Loucy (cell line): ENCODE measurements at regions not wholly inside any gene's neighbourhood (a gene's known extent, or its start where the extent isn't known, plus 50 kb on each side); places are given as distances from the start of the nearest gene placed in this dataset.

Experiments used
- EZH2phosphoT487 ChIP-seq: fragments of 200-600 bp; IDR thresholded peaks from 2 replicates; pipeline ENCODE4 v1.6.1; 2018; ENCODE audit warnings: antibody characterized with exemption, mild to moderate bottlenecking, moderate library complexity, borderline replicate concordance
- TF ChIP-seq, protein P1 (sequence below): fragments of 200-600 bp; sonication (generic); conservative IDR thresholded peaks from 2 replicates; pipeline ENCODE4 v1.5.1; 2014; ENCODE audit warnings: mild to moderate bottlenecking, antibody characterized with exemption, low read length

DNA sequence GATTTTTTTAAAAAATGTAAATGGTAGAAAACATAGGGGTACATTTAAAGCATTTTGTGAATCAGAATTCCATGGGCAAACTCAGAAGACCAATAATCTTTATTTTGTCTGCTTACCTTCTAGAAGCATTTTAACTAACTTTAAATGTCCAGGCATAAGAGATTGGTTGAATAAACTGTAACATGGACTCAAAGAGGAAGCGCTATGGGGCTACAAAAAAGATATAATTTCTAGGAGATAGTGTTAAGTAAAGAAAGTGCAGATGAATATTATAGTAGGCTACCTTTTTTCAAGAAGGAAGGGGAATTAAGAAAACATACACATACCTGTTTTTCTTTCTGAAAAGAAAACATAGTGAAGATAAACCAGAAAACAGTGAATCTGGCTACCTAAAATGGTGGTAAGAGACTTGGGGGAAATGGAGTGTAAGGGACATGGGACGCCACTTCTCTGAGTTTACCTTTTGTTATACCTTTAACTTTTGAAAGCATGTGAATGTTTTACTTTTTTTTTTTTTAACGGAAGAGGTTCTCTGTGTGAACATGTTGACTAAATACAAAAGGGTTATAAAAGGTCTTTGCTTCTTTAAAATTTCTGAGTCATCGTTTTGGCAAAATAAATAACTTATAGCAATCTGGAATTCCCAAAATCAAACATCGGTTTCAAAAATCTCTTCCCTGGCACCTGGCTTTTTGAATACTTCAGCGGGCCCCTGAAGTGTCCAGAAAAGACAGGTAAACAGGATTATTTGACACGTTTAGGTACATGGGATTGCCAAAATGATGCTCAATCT is 133.4 kb downstream of the OR2B2 start:
- TF ChIP-seq, protein P1, sequence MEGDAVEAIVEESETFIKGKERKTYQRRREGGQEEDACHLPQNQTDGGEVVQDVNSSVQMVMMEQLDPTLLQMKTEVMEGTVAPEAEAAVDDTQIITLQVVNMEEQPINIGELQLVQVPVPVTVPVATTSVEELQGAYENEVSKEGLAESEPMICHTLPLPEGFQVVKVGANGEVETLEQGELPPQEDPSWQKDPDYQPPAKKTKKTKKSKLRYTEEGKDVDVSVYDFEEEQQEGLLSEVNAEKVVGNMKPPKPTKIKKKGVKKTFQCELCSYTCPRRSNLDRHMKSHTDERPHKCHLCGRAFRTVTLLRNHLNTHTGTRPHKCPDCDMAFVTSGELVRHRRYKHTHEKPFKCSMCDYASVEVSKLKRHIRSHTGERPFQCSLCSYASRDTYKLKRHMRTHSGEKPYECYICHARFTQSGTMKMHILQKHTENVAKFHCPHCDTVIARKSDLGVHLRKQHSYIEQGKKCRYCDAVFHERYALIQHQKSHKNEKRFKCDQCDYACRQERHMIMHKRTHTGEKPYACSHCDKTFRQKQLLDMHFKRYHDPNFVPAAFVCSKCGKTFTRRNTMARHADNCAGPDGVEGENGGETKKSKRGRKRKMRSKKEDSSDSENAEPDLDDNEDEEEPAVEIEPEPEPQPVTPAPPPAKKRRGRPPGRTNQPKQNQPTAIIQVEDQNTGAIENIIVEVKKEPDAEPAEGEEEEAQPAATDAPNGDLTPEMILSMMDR, result no peak
- TF ChIP-seq EZH2phosphoT487, result no peak
